Liver (tissue), 8 donors: ENCODE measurements at regions not wholly inside any gene's neighbourhood (a gene's known extent, or its start where the extent isn't known, plus 50 kb on each side); places are given as distances from the start of the nearest gene placed in this dataset.

Experiments used
- DNase-seq: peaks from one replicate; pipeline ENCODE4 v3.0.0-alpha.2; 2017; ENCODE audit warnings: low spot score
- H3K27ac ChIP-seq, 2 donors: one replicate each; pipeline ENCODE4 v1.7.0; 2013; ENCODE audit warnings: inconsistent platforms in 2 of 2, low read length in 2 of 2, control low read depth in 1 of 2, low read depth in 1 of 2, mild to moderate bottlenecking in 1 of 2
- H3K27me3 ChIP-seq, 4 donors: one replicate each; pipeline versions ENCODE4 v1.6.1 to v1.7.0; 2013; ENCODE audit warnings: low read length in 3 of 4, inconsistent platforms in 1 of 4, mild to moderate bottlenecking in 1 of 4, moderate library complexity in 1 of 4; ENCODE audit not compliant: control insufficient read depth in 4 of 4, insufficient read depth in 4 of 4
- H3K36me3 ChIP-seq, 4 donors: one replicate each; pipeline versions ENCODE4 v1.6.1 to v1.7.0; 2013; ENCODE audit warnings: low read length in 3 of 4, mild to moderate bottlenecking in 3 of 4, low read depth in 1 of 4, moderate library complexity in 1 of 4; ENCODE audit not compliant: control insufficient read depth in 4 of 4, insufficient read depth in 3 of 4
- H3K4me1 ChIP-seq, 4 donors: one replicate each; pipeline versions ENCODE4 v1.6.1 to v1.7.0; 2013; ENCODE audit warnings: low read length in 3 of 4, mild to moderate bottlenecking in 3 of 4, moderate library complexity in 1 of 4; ENCODE audit not compliant: control insufficient read depth in 4 of 4, insufficient read depth in 4 of 4
- H3K4me3 ChIP-seq, 3 donors: one replicate each; pipeline versions ENCODE4 v1.6.1 to v1.7.0; 2013; ENCODE audit warnings: low read length in 3 of 3, control low read depth in 1 of 3, low read depth in 1 of 3, mild to moderate bottlenecking in 1 of 3
- H3K9ac ChIP-seq, 2 donors: one replicate each; pipeline ENCODE4 v1.7.0; 2013; ENCODE audit warnings: low read length in 2 of 2, mild to moderate bottlenecking in 2 of 2, moderate library complexity in 2 of 2, control low read depth in 1 of 2, low read depth in 1 of 2
- H3K9me3 ChIP-seq, 4 donors: one replicate each; pipeline versions ENCODE4 v1.6.1 to v1.7.0; 2013; ENCODE audit warnings: low read length in 3 of 4; ENCODE audit not compliant: control insufficient read depth in 4 of 4
- EGR1 ChIP-seq, 2 donors: IDR thresholded peaks; 2 replicates each; pipeline ENCODE4 v1.6.1; 2016 to 2018; ENCODE audit warnings: antibody characterized with exemption in 2 of 2, low read depth in 2 of 2
- FOXA1 ChIP-seq: IDR thresholded peaks from 2 replicates; pipeline ENCODE4 v1.6.1; 2016; ENCODE audit warnings: antibody characterized with exemption
- FOXA2 ChIP-seq: IDR thresholded peaks from 2 replicates; pipeline ENCODE4 v1.6.1; 2016; ENCODE audit warnings: antibody characterized with exemption
- GABPA ChIP-seq, 2 donors: IDR thresholded peaks in 1 of 2; conservative IDR thresholded peaks in 1 of 2; 2 replicates each; pipeline ENCODE4 v1.6.1; 2016; ENCODE audit warnings: antibody characterized with exemption in 2 of 2, mild to moderate bottlenecking in 1 of 2, moderate library complexity in 1 of 2
- HNF4A ChIP-seq, 2 donors: conservative IDR thresholded peaks; 2 replicates each; pipeline ENCODE4 v1.6.1; 2016; ENCODE audit warnings: antibody characterized with exemption in 2 of 2, mild to moderate bottlenecking in 2 of 2
- JUND ChIP-seq, 2 donors: IDR thresholded peaks; 2 replicates each; pipeline ENCODE4 v1.6.1; 2016; ENCODE audit warnings: antibody characterized with exemption in 2 of 2
- NR2F2 ChIP-seq: IDR thresholded peaks from 2 replicates; pipeline ENCODE4 v1.6.1; 2016; ENCODE audit warnings: antibody characterized with exemption
- RXRA ChIP-seq, 2 donors: IDR thresholded peaks; 2 replicates each; pipeline ENCODE4 v1.6.1; 2017 to 2018; ENCODE audit warnings: antibody characterized with exemption in 2 of 2, mild to moderate bottlenecking in 1 of 2
- SP1 ChIP-seq: IDR thresholded peaks from 2 replicates; pipeline ENCODE4 v1.6.1; 2018; ENCODE audit warnings: antibody characterized with exemption, mild to moderate bottlenecking
- TAF1 ChIP-seq: conservative IDR thresholded peaks from 2 replicates; pipeline ENCODE4 v1.6.1; 2016; ENCODE audit warnings: antibody characterized with exemption, mild to moderate bottlenecking
- YY1 ChIP-seq: IDR thresholded peaks from 2 replicates; pipeline ENCODE4 v1.6.1; 2016; ENCODE audit warnings: antibody characterized with exemption, mild to moderate bottlenecking
- WGBS: extraction: QIAGEN DNeasy Blood & Tissue Kit; methylation state at CpG from one replicate; pipeline ENCODE4 v1.1.7; 2013; 5-methylcytosine and 5-hydroxymethylcytosine counted together
- TF ChIP-seq, protein P1 (sequence below): IDR thresholded peaks from 2 replicates; pipeline ENCODE4 v1.6.1; 2016; ENCODE audit warnings: antibody characterized with exemption
- TF ChIP-seq, protein P2 (sequence below): IDR thresholded peaks from 2 replicates; pipeline ENCODE4 v1.6.1; 2016; ENCODE audit warnings: antibody characterized with exemption
- TF ChIP-seq, protein P3 (sequence below): IDR thresholded peaks from 2 replicates; pipeline ENCODE4 v1.6.1; 2016; ENCODE audit warnings: antibody characterized with exemption
- TF ChIP-seq, protein P4 (sequence below): fragments of 150-350 bp; IDR thresholded peaks from 2 replicates; pipeline ENCODE4 v1.5.1; 2017; ENCODE audit warnings: improper control_type of control experiment, low read depth, low read length; ENCODE audit not compliant: missing input control
- TF ChIP-seq, protein P5 (sequence below): IDR thresholded peaks from 2 replicates; pipeline ENCODE4 v1.6.1; 2016; ENCODE audit warnings: antibody characterized with exemption, mild to moderate bottlenecking
- donor health status: healthy.
- donor health status: healthy.
- donor health status: healthy.
- donor health status: healthy.
- donor health status: healthy.

DNA sequence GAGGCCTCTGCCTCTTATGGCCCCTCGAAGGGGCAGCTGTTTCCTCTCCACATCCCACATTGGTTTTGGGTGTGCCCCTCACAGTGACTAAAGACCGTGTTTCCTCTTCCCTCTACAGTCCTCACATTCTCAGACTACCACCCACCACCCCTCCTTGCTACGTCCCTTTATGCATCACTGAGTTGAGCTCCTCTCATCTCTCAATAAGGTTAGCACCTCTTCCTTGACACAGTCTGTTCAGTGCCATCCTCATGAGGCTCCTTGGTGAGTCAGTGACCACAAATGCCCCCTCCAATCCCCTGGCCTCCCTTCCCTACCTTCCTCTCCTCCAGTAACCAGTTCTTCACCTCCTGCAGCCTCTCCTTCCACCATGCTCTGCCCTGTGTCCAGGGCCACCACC lies 239.1 kb upstream of the MYO3A start:
- no peak for TF ChIP-seq JUND (IDR thresholded peaks at IDR 0.05)
- TF ChIP-seq, protein P1, sequence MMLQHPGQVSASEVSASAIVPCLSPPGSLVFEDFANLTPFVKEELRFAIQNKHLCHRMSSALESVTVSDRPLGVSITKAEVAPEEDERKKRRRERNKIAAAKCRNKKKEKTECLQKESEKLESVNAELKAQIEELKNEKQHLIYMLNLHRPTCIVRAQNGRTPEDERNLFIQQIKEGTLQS, result no peak
- TF ChIP-seq, protein P2, sequence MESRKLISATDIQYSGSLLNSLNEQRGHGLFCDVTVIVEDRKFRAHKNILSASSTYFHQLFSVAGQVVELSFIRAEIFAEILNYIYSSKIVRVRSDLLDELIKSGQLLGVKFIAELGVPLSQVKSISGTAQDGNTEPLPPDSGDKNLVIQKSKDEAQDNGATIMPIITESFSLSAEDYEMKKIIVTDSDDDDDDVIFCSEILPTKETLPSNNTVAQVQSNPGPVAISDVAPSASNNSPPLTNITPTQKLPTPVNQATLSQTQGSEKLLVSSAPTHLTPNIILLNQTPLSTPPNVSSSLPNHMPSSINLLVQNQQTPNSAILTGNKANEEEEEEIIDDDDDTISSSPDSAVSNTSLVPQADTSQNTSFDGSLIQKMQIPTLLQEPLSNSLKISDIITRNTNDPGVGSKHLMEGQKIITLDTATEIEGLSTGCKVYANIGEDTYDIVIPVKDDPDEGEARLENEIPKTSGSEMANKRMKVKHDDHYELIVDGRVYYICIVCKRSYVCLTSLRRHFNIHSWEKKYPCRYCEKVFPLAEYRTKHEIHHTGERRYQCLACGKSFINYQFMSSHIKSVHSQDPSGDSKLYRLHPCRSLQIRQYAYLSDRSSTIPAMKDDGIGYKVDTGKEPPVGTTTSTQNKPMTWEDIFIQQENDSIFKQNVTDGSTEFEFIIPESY, result no peak
- no peak for TF ChIP-seq GABPA (IDR thresholded peaks at IDR 0.05 in 1 of 2, conservative IDR thresholded peaks at IDR 0.05 in 1 of 2)
- TF ChIP-seq EGR1 (IDR thresholded peaks at IDR 0.05; ENCODE audit: low read depth in 2 of 2), result no peak
- TF ChIP-seq SP1, result no peak
- TF ChIP-seq, protein P3, sequence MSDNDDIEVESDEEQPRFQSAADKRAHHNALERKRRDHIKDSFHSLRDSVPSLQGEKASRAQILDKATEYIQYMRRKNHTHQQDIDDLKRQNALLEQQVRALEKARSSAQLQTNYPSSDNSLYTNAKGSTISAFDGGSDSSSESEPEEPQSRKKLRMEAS, result no peak
- TF ChIP-seq, protein P4, sequence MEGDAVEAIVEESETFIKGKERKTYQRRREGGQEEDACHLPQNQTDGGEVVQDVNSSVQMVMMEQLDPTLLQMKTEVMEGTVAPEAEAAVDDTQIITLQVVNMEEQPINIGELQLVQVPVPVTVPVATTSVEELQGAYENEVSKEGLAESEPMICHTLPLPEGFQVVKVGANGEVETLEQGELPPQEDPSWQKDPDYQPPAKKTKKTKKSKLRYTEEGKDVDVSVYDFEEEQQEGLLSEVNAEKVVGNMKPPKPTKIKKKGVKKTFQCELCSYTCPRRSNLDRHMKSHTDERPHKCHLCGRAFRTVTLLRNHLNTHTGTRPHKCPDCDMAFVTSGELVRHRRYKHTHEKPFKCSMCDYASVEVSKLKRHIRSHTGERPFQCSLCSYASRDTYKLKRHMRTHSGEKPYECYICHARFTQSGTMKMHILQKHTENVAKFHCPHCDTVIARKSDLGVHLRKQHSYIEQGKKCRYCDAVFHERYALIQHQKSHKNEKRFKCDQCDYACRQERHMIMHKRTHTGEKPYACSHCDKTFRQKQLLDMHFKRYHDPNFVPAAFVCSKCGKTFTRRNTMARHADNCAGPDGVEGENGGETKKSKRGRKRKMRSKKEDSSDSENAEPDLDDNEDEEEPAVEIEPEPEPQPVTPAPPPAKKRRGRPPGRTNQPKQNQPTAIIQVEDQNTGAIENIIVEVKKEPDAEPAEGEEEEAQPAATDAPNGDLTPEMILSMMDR, result no peak
- no peak for TF ChIP-seq TAF1
- TF ChIP-seq YY1, result no peak
- TF ChIP-seq FOXA1, result no peak
- TF ChIP-seq FOXA2, result no peak
- TF ChIP-seq, protein P5, sequence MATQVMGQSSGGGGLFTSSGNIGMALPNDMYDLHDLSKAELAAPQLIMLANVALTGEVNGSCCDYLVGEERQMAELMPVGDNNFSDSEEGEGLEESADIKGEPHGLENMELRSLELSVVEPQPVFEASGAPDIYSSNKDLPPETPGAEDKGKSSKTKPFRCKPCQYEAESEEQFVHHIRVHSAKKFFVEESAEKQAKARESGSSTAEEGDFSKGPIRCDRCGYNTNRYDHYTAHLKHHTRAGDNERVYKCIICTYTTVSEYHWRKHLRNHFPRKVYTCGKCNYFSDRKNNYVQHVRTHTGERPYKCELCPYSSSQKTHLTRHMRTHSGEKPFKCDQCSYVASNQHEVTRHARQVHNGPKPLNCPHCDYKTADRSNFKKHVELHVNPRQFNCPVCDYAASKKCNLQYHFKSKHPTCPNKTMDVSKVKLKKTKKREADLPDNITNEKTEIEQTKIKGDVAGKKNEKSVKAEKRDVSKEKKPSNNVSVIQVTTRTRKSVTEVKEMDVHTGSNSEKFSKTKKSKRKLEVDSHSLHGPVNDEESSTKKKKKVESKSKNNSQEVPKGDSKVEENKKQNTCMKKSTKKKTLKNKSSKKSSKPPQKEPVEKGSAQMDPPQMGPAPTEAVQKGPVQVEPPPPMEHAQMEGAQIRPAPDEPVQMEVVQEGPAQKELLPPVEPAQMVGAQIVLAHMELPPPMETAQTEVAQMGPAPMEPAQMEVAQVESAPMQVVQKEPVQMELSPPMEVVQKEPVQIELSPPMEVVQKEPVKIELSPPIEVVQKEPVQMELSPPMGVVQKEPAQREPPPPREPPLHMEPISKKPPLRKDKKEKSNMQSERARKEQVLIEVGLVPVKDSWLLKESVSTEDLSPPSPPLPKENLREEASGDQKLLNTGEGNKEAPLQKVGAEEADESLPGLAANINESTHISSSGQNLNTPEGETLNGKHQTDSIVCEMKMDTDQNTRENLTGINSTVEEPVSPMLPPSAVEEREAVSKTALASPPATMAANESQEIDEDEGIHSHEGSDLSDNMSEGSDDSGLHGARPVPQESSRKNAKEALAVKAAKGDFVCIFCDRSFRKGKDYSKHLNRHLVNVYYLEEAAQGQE, result no peak
- no peak for TF ChIP-seq NR2F2
- Histone ChIP-seq H3K27me3 (no peaks in the 10 kb centered on the region), H3K27ac (no peak overlapping the region), H3K4me1 (no peaks in the 10 kb centered on the region), H3K4me3 (no peak overlapping the region), H3K9ac (no peak overlapping the region), H3K9me3 (no peaks in the 10 kb centered on the region), H3K36me3 (no peaks in the 10 kb centered on the region)
- WGBS, result 67% methylated on average over 3 of the region's 3 CpGs
- DNase-seq, result no peak

DNA sequence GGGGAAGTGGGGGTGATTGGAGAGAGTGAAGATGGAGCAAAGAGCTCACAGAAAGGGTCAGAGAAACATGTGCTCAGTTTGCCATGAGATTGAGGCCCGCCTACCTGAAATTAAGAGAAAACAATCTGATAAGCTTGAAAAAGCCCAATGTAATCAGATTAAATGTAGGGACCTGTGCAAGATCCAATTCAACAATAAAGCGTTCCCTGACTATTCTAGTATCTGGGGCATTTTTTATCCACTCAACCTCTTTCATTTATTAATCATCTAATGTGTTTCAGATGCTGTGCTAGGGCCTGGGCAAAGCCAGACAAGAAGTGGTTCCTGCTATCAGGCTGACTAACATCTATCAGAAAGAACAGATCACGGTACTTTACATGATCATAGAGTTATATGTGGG lies 238.4 kb upstream of the MYO3A start:
- H3K36me3 ChIP-seq, result no peaks in the 10 kb centered on the region
- TF ChIP-seq, protein P3, result no peak
- TF ChIP-seq HNF4A (conservative IDR thresholded peaks at IDR 0.05), result no peak
- TF ChIP-seq, protein P1, result no peak
- TF ChIP-seq YY1, result no peak
- no peak for TF ChIP-seq FOXA2
- TF ChIP-seq TAF1, result no peak
- no peak for TF ChIP-seq RXRA (IDR thresholded peaks at IDR 0.05)
- no peak for TF ChIP-seq GABPA (IDR thresholded peaks at IDR 0.05 in 1 of 2, conservative IDR thresholded peaks at IDR 0.05 in 1 of 2)
- no peak for TF ChIP-seq EGR1 (IDR thresholded peaks at IDR 0.05; ENCODE audit: low read depth in 2 of 2)
- TF ChIP-seq, protein P5, result no peak
- no peaks in the 10 kb centered on the region for H3K9me3 ChIP-seq
- H3K9ac ChIP-seq, result no peak overlapping the region
- WGBS, result 64% methylated on average over 3 of the region's 3 CpGs
- H3K4me1 ChIP-seq, result no peaks in the 10 kb centered on the region
- no peaks in the 10 kb centered on the region for H3K27me3 ChIP-seq
- H3K27ac ChIP-seq, result no peak overlapping the region
- no peak for DNase-seq
- no peak overlapping the region for H3K4me3 ChIP-seq
